Lower lobe of right lung (tissue), 2 donors: ENCODE measurements at regions not wholly inside any gene's neighbourhood (a gene's known extent, or its start where the extent isn't known, plus 50 kb on each side); places are given as distances from the start of the nearest gene placed in this dataset.

Source experiments
- ATAC-seq, 2 donors: fragments of 200-7000 bp; cut with Tn5 transposase; one replicate each; pipeline ENCODE4 v1.9.1; 2020 to 2022; ENCODE audit warnings: mild to moderate bottlenecking in 2 of 2, moderate library complexity in 2 of 2
- DNase-seq: peaks from one replicate; pipeline ENCODE4 v3.0.0-alpha.2; 2020
- H3K27ac ChIP-seq: fragments of 200-600 bp; one replicate; pipeline ENCODE4 v1.8.0; 2022
- H3K27me3 ChIP-seq: fragments of 200-600 bp; one replicate; pipeline ENCODE4 v1.8.0; 2022; ENCODE audit warnings: low read depth
- H3K36me3 ChIP-seq: fragments of 200-600 bp; one replicate; pipeline ENCODE4 v1.8.0; 2022; ENCODE audit warnings: mild to moderate bottlenecking
- H3K4me1 ChIP-seq: fragments of 200-600 bp; one replicate; pipeline ENCODE4 v1.8.0; 2022
- H3K4me3 ChIP-seq: fragments of 200-600 bp; one replicate; pipeline ENCODE4 v1.8.0; 2022; ENCODE audit warnings: mild to moderate bottlenecking
- H3K9me3 ChIP-seq: fragments of 200-600 bp; one replicate; pipeline ENCODE4 v1.8.0; 2022
- CTCF ChIP-seq: fragments of 200-600 bp; IDR thresholded peaks from one replicate; pipeline ENCODE4 v1.8.0; 2022; ENCODE audit warnings: antibody characterized with exemption, mild to moderate bottlenecking
- intact Hi-C: fragments of 100-400 bp; cut with DNase I; formaldehyde crosslinking; loops from one replicate; pipeline ENCODE4 v1.11.0; 2022
- donor health status: DM: no; HTN: yes; CAD: no; lungs with severe emphysema.

- ATAC-seq (no peak), DNase-seq (no peak)
- TF ChIP-seq CTCF = no peak
- Histone ChIP-seq H3K27me3 (no peaks in the 10 kb centered on the region), H3K4me3 (no peak overlapping the region), H3K27ac (no peak overlapping the region), H3K4me1 (peaks cover 17% of the 10 kb centered on the region), H3K9me3 (no peaks in the 10 kb centered on the region), H3K36me3 (no peaks in the 10 kb centered on the region)
- intact Hi-C loops = no loop called here
Measured at GRCh38 chr12:116385486-116386217, 108.2 kb upstream of the MED13L start.

DNA sequence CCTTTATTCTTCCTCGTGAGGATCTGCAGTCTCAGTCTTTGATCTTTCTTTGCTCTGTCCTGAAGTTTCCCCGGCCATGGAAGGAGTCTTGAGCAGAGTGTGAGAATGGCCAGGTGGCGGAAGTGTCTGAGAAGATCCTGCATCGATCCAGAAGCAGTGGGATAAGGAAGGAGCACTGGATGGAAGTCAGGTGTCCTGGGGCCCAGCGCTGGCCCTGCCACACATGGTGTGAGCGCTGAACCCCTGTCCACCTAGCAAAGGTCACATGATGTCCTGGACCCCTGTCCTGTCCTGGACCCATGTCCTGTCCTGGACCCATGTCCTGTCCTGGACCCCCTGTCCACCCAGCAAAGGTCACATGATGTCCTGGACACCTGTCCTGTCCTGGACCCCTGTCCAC is 111.8 kb upstream of the MED13L start:
- Histone ChIP-seq H3K36me3 (no peaks in the 10 kb centered on the region), H3K4me1 (no peaks in the 10 kb centered on the region), H3K27ac (no peak overlapping the region), H3K4me3 (no peak overlapping the region), H3K27me3 (no peaks in the 10 kb centered on the region), H3K9me3 (peaks cover 6% of the 10 kb centered on the region)
- intact Hi-C loops = no loop called here
- ATAC-seq = no peak
- no peak for TF ChIP-seq CTCF
- no peak for DNase-seq

- H3K4me1 ChIP-seq = no peaks in the 10 kb centered on the region
- no peak for DNase-seq
- H3K36me3 ChIP-seq = no peaks in the 10 kb centered on the region
- H3K27ac ChIP-seq = no peak overlapping the region
- H3K4me3 ChIP-seq = no peak overlapping the region
- H3K9me3 ChIP-seq = peaks cover 6% of the 10 kb centered on the region
- ATAC-seq = peak in 1 of 2 donors; percentile 13
- intact Hi-C loops = no loop called here
- H3K27me3 ChIP-seq = no peaks in the 10 kb centered on the region
- no peak for TF ChIP-seq CTCF
Measured at GRCh38 chr12:116389990-116390389, 112.5 kb upstream of the MED13L start.

DNA sequence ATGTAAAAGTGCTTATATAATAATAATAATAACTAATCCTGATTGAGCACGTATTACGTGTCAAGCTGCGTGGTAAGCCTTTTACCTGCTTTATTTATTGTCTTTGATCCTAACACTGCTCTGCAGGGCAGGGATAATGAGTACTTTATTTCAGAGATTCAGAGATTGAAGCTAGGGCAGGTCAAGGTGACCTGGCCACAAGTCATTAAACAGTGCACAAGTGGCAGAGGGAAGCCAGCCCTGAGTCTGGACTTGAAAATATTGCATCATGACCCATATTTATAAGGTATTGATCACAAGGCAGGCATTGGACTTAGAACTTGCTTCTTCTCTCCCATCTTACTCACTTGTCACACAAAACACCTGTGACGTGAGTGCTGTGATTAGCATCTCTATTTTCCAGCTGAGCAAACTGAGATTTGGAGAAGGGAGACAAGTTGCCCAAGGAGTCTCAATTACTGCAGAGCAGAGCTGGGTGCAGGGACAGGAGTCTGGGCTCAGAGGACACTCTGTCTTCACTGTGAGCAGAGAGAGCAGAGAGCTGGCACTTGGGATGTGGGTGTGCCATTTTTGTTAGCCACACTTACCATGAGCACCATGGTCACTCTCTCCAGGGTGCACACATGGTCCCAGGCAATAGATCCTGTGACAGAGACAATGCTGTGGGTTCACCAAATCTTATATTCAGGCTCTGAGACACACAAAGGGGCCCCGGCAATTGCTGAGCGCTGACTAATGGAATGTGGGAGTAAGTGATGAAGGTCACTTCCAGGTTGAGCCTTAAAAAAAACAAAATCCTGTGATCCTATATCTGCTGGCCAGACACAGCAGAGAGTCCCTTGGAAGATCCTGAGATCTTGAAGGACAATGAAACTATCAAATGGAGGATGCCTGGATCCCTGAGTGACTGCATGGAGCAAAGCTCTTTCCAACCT is 113.2 kb upstream of the MED13L start:
- Histone ChIP-seq H3K4me1 (no peaks in the 10 kb centered on the region), H3K27me3 (no peaks in the 10 kb centered on the region), H3K9me3 (peaks cover 6% of the 10 kb centered on the region), H3K36me3 (no peaks in the 10 kb centered on the region), H3K27ac (no peak overlapping the region), H3K4me3 (no peak overlapping the region)
- ATAC-seq = no peak
- intact Hi-C loops = no loop called here
- no peak for TF ChIP-seq CTCF
- no peak for DNase-seq

DNA sequence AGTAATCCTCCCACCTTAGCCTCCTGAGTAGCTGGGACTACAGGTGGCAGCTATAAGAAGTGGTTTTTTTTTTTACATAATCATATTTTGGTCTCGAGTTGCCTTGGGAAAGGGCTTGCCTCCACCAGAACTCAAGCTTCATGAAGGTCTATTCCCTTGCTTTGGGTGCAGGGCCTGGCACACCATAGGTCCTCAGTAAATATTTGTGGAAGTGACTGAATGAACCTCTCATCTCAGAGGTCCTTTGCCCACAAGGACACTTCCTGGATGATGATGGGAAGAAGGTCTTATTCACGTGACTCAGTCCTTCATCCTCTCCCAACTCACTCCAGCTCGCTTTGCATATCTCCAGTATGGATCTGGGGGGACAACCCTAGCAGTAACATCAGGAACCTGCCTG is 114.0 kb upstream of the MED13L start:
- DNase-seq (no peak), ATAC-seq (no peak)
- Histone ChIP-seq H3K9me3 (peaks cover 6% of the 10 kb centered on the region), H3K36me3 (no peaks in the 10 kb centered on the region), H3K4me3 (no peak overlapping the region), H3K4me1 (no peaks in the 10 kb centered on the region), H3K27ac (no peak overlapping the region), H3K27me3 (no peaks in the 10 kb centered on the region)
- intact Hi-C loops = no loop called here
- TF ChIP-seq CTCF = no peak
